Coronary artery (tissue), 2 donors: ENCODE measurements at regions not wholly inside any gene's neighbourhood (a gene's known extent, or its start where the extent isn't known, plus 50 kb on each side); places are given as distances from the start of the nearest gene placed in this dataset.

ENCODE experiments used
- DNase-seq: peaks from one replicate; pipeline ENCODE4 v3.0.0-alpha.2; 2017; ENCODE audit warnings: low spot score
- H3K27ac ChIP-seq, 2 donors: fragments of 200-600 bp; sonication (generic); one replicate each; pipeline ENCODE4 v1.5.1; 2016 to 2019
- H3K4me3 ChIP-seq: fragments of 200-600 bp; sonication (generic); 2 replicates; pipeline ENCODE4 v1.5.1; 2016; ENCODE audit warnings: mild to moderate bottlenecking, moderate library complexity
- CTCF ChIP-seq: fragments of 200-600 bp; sonication (generic); IDR thresholded peaks from one replicate; pipeline ENCODE4 v1.5.1; 2019; ENCODE audit warnings: antibody characterized with exemption

- Histone ChIP-seq H3K27ac (no peak overlapping the region), H3K4me3 (no peak overlapping the region)
- no peak for DNase-seq
- TF ChIP-seq CTCF: no peak
Observed at GRCh38 chr13:62887046-62887445, 1471.4 kb upstream of the PCDH20 start.

- no peak for DNase-seq
- Histone ChIP-seq H3K27ac (no peak overlapping the region), H3K4me3 (no peak overlapping the region)
- TF ChIP-seq CTCF: no peak
Observed at GRCh38 chr13:62879071-62879470, 1463.4 kb upstream of the PCDH20 start.

- H3K4me3 ChIP-seq: no peak overlapping the region
- no peak for TF ChIP-seq CTCF
- no peak overlapping the region for H3K27ac ChIP-seq
- no peak for DNase-seq
Observed at GRCh38 chr13:62875118-62875640, 1459.5 kb upstream of the PCDH20 start.

- no peak for DNase-seq
- H3K4me3 ChIP-seq: no peak overlapping the region
- no peak overlapping the region for H3K27ac ChIP-seq
- TF ChIP-seq CTCF: no peak
Observed at GRCh38 chr13:62850331-62850730, 1434.7 kb upstream of the PCDH20 start.

- no peak for DNase-seq
- Histone ChIP-seq H3K4me3 (no peak overlapping the region), H3K27ac (no peak overlapping the region)
- no peak for TF ChIP-seq CTCF
Observed at GRCh38 chr13:62847520-62847919, 1431.9 kb upstream of the PCDH20 start.

- no peak for DNase-seq
- no peak overlapping the region for H3K27ac ChIP-seq
- TF ChIP-seq CTCF: no peak
- no peak overlapping the region for H3K4me3 ChIP-seq
Observed at GRCh38 chr13:62846302-62846701, 1430.7 kb upstream of the PCDH20 start.

GRCh38 chr13:62839338-62839737, 1423.7 kb upstream of the PCDH20 start:
- TF ChIP-seq CTCF: no peak
- no peak for DNase-seq
- Histone ChIP-seq H3K27ac (no peak overlapping the region), H3K4me3 (no peak overlapping the region)
